ENCODE measurements at regions not wholly inside any gene's neighbourhood (a gene's known extent, or its start where the extent isn't known, plus 50 kb on each side); places are given as distances from the start of the nearest gene placed in this dataset.

DNA sequence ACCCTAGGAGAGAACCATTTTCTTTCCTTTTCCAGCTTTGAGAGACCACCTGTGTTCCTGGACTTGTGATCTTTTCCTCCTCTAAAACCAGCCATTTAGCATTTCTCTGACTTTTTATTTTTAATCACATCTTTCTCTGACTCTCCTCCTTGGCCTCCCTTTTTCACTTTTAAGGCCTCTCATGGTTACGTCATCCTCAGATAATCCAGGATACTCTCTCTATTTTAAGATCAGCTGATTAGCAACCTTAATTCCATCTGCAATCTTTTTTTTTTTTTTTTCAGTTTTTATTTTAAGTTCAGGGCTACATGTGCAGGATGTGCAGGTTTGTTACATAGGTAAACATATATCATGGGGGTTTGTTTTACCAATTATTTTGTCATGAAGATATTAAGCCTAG lies 54.0 kb downstream of the RFPL4B start:
- TF ChIP-seq, protein P1, sequence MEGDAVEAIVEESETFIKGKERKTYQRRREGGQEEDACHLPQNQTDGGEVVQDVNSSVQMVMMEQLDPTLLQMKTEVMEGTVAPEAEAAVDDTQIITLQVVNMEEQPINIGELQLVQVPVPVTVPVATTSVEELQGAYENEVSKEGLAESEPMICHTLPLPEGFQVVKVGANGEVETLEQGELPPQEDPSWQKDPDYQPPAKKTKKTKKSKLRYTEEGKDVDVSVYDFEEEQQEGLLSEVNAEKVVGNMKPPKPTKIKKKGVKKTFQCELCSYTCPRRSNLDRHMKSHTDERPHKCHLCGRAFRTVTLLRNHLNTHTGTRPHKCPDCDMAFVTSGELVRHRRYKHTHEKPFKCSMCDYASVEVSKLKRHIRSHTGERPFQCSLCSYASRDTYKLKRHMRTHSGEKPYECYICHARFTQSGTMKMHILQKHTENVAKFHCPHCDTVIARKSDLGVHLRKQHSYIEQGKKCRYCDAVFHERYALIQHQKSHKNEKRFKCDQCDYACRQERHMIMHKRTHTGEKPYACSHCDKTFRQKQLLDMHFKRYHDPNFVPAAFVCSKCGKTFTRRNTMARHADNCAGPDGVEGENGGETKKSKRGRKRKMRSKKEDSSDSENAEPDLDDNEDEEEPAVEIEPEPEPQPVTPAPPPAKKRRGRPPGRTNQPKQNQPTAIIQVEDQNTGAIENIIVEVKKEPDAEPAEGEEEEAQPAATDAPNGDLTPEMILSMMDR (IDR thresholded peaks at IDR 0.05; ENCODE audit: insufficient read depth, low read depth, low read length): no peak
- TF ChIP-seq EZH2 (IDR thresholded peaks at IDR 0.05; ENCODE audit: insufficient read depth, low read length): no peak
